Hepatocyte (in vitro differentiated cells): ENCODE measurements at regions not wholly inside any gene's neighbourhood (a gene's known extent, or its start where the extent isn't known, plus 50 kb on each side); places are given as distances from the start of the nearest gene placed in this dataset.

ENCODE experiments used
- DNase-seq: peaks from one replicate; pipeline ENCODE4 v3.0.0-alpha.2; 2016; ENCODE audit warnings: low spot score
- H2AFZ ChIP-seq: fragments of 200-600 bp; sonication (generic); 2 replicates; pipeline ENCODE4 v1.6.0; 2016; ENCODE audit warnings: antibody characterized with exemption, mild to moderate bottlenecking
- H3K27ac ChIP-seq: fragments of 200-600 bp; sonication (generic); 2 replicates; pipeline ENCODE4 v1.5.1; 2016; ENCODE audit warnings: mild to moderate bottlenecking
- H3K27me3 ChIP-seq: fragments of 200-600 bp; sonication (generic); 2 replicates; pipeline ENCODE4 v1.6.1; 2016
- H3K36me3 ChIP-seq: fragments of 200-600 bp; sonication (generic); replicated peaks from 2 replicates; pipeline ENCODE4 v1.5.1; 2016; ENCODE audit warnings: low read depth; ENCODE audit not compliant: insufficient read depth
- H3K4me1 ChIP-seq: fragments of 200-600 bp; sonication (generic); 2 replicates; pipeline ENCODE4 v1.5.1; 2016; ENCODE audit warnings: mild to moderate bottlenecking, moderate library complexity; ENCODE audit not compliant: insufficient read depth
- H3K4me2 ChIP-seq: fragments of 200-600 bp; sonication (generic); 2 replicates; pipeline ENCODE4 v1.6.0; 2016
- H3K4me3 ChIP-seq: fragments of 200-600 bp; sonication (generic); 2 replicates; pipeline ENCODE4 v1.5.1; 2016; ENCODE audit warnings: mild to moderate bottlenecking
- H3K79me2 ChIP-seq: fragments of 200-600 bp; sonication (generic); 2 replicates; pipeline ENCODE4 v1.6.0; 2017; ENCODE audit warnings: mild to moderate bottlenecking
- H3K9me2 ChIP-seq: fragments of 200-600 bp; sonication (generic); replicated peaks from 2 replicates; pipeline ENCODE4 v1.6.0; 2017; ENCODE audit warnings: mild to moderate bottlenecking; ENCODE audit not compliant: insufficient read depth
- H3K9me3 ChIP-seq: fragments of 200-600 bp; sonication (generic); 2 replicates; pipeline ENCODE4 v1.5.1; 2016; ENCODE audit warnings: low read depth, mild to moderate bottlenecking
- H4K20me1 ChIP-seq: fragments of 200-600 bp; sonication (generic); 2 replicates; pipeline ENCODE4 v1.6.0; 2016; ENCODE audit warnings: mild to moderate bottlenecking; ENCODE audit not compliant: insufficient read depth, poor library complexity, severe bottlenecking
- EZH2 ChIP-seq: fragments of 200-600 bp; sonication (generic); IDR thresholded peaks from 2 replicates; pipeline ENCODE4 v1.6.1; 2016; ENCODE audit warnings: antibody characterized with exemption, mild to moderate bottlenecking, borderline replicate concordance
- EZH2phosphoT487 ChIP-seq: fragments of 200-600 bp; sonication (generic); IDR thresholded peaks from one replicate; pipeline ENCODE4 v1.6.1; 2018; ENCODE audit warnings: antibody characterized with exemption, mild to moderate bottlenecking, low read depth, moderate library complexity; ENCODE audit not compliant: unreplicated experiment, severe bottlenecking
- WGBS: methylation state at CpG from one replicate; pipeline ENCODE4 v1.1.6; 2016; ENCODE audit warnings: low lambda C conversion rate; ENCODE audit errors: missing lambda C conversion rate; 5-methylcytosine and 5-hydroxymethylcytosine counted together
- TF ChIP-seq, protein P1 (sequence below): fragments of 200-600 bp; sonication (generic); IDR thresholded peaks from 2 replicates; pipeline ENCODE4 v1.5.1; 2016; ENCODE audit warnings: antibody characterized with exemption, mild to moderate bottlenecking; ENCODE audit not compliant: poor library complexity

DNA sequence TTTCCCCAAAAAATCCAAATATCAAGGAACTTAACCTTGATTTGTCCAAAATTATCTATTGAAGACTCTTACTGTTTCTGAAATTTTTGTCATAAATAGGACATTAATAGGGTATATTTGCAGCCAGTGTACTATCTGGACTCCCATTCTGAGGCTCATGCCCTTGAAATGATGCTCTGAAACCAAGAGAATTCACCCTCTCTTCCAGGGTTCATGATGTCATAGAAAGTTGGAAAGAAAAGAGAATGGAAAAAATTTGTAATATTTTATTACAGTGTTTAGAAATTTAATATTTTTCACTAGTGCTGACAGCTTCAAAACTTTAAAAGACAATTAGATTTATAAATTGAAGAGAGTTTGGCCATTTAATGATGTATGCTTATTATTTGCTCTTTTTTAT is 712.5 kb downstream of the MCTP2 start:
- Histone ChIP-seq H3K9me2 (no peaks in the 10 kb centered on the region), H3K79me2 (no peaks in the 10 kb centered on the region), H3K9me3 (no peaks in the 10 kb centered on the region), H4K20me1 (no peaks in the 10 kb centered on the region), H3K36me3 (no peaks in the 10 kb centered on the region), H2AFZ (no peak overlapping the region), H3K27ac (no peak overlapping the region), H3K4me3 (no peak overlapping the region), H3K4me1 (no peaks in the 10 kb centered on the region), H3K4me2 (no peak overlapping the region), H3K27me3 (no peaks in the 10 kb centered on the region)
- no peak for TF ChIP-seq EZH2phosphoT487
- TF ChIP-seq EZH2: no peak
- TF ChIP-seq, protein P1, sequence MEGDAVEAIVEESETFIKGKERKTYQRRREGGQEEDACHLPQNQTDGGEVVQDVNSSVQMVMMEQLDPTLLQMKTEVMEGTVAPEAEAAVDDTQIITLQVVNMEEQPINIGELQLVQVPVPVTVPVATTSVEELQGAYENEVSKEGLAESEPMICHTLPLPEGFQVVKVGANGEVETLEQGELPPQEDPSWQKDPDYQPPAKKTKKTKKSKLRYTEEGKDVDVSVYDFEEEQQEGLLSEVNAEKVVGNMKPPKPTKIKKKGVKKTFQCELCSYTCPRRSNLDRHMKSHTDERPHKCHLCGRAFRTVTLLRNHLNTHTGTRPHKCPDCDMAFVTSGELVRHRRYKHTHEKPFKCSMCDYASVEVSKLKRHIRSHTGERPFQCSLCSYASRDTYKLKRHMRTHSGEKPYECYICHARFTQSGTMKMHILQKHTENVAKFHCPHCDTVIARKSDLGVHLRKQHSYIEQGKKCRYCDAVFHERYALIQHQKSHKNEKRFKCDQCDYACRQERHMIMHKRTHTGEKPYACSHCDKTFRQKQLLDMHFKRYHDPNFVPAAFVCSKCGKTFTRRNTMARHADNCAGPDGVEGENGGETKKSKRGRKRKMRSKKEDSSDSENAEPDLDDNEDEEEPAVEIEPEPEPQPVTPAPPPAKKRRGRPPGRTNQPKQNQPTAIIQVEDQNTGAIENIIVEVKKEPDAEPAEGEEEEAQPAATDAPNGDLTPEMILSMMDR: no peak
- no peak for DNase-seq

DNA sequence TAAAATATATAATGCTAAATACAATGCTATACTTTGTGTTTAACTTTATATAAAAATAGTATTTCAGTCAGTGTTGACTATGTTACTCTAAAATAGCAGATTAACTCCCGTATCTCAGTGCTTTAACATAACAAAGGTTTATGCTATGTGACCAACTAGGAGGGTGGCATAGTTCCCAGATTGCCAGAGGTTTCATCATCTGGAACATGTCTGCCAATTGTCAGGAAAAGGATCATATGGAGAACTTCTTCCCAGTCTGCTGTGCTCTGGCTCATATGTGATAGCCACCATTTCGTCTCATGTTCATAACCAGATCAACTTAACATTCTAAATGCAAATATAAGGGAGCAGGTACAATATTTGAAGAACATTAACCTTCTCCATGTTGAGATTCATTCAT is 720.2 kb downstream of the MCTP2 start:
- Histone ChIP-seq H3K9me2 (no peaks in the 10 kb centered on the region), H3K4me2 (no peak overlapping the region), H3K36me3 (no peaks in the 10 kb centered on the region), H3K9me3 (no peaks in the 10 kb centered on the region), H3K4me3 (no peak overlapping the region), H3K27me3 (no peaks in the 10 kb centered on the region), H3K4me1 (no peaks in the 10 kb centered on the region), H2AFZ (no peak overlapping the region), H3K27ac (no peak overlapping the region), H3K79me2 (no peaks in the 10 kb centered on the region), H4K20me1 (no peaks in the 10 kb centered on the region)
- 86% methylated on average over 2 of the region's 2 CpGs for WGBS
- TF ChIP-seq EZH2phosphoT487 (no peak), EZH2 (no peak)
- TF ChIP-seq, protein P1: no peak
- no peak for DNase-seq

DNA sequence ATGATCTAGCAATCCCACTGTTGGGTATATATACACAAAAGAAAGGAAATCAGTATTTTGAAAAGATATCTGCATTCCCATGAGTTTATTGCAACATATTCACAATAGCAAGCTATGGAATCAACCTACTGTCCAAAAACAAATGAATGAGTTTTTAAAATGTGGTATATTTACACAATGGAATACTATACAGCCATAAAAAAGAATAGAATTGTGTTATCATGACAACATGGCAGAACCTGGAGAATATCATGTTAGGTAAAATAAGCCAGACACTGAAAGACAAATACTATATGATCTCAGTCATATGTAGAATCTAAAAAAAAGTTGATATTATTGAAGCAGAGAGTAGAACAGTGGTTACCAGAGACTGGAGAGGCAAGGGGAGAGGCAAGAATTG is 732.6 kb downstream of the MCTP2 start:
- Histone ChIP-seq H3K9me3 (peaks cover under 1% of the 10 kb centered on the region), H3K27me3 (no peaks in the 10 kb centered on the region), H3K4me3 (no peak overlapping the region), H3K9me2 (no peaks in the 10 kb centered on the region), H3K27ac (no peak overlapping the region), H3K79me2 (no peaks in the 10 kb centered on the region), H2AFZ (no peak overlapping the region), H3K4me1 (no peaks in the 10 kb centered on the region), H3K4me2 (no peak overlapping the region), H3K36me3 (no peaks in the 10 kb centered on the region), H4K20me1 (no peaks in the 10 kb centered on the region)
- DNase-seq: no peak
- TF ChIP-seq, protein P1: no peak
- TF ChIP-seq EZH2phosphoT487 (no peak), EZH2 (no peak)

DNA sequence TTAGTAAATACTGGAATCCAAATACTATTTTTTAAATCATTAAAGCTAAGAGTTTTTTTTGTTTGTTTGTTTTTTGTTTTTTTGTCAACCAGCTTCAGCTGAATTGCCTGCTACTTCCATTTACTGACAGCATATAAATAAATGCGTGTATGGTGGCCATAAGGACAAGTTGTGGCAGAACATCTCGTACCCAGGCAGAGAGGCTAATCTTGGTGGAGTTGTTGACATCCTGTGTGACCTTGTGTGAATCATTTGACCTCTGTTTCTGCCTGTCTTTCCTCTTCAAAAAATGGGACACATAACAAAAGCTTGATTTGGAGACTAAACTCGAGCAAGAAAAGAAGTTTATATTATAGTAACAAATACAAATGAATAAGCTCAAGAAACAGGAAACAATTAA is 734.2 kb downstream of the MCTP2 start:
- 54% methylated on average over 3 of the region's 3 CpGs for WGBS
- TF ChIP-seq EZH2 (no peak), EZH2phosphoT487 (no peak)
- TF ChIP-seq, protein P1: no peak
- no peak overlapping the region for H3K27ac ChIP-seq

More for the DNA sequence above, 734.2 kb downstream of the MCTP2 start:
- H3K79me2 ChIP-seq: no peaks in the 10 kb centered on the region
- no peaks in the 10 kb centered on the region for H3K4me1 ChIP-seq
- H3K4me2 ChIP-seq: no peak overlapping the region
- H2AFZ ChIP-seq: peak overlapping the region; percentile 12
- H3K9me3 ChIP-seq: no peaks in the 10 kb centered on the region
- no peaks in the 10 kb centered on the region for H3K36me3 ChIP-seq
- no peak for DNase-seq
- H3K27me3 ChIP-seq: no peaks in the 10 kb centered on the region
- H3K4me3 ChIP-seq: no peak overlapping the region
- no peaks in the 10 kb centered on the region for H3K9me2 ChIP-seq
- H4K20me1 ChIP-seq: no peaks in the 10 kb centered on the region
